Activated T-cell treated with anti-CD3 and anti-CD28 coated beads, Interleukin-2, amount 50 U/mL, for 72 hours (primary cell): ENCODE measurements at regions not wholly inside any gene's neighbourhood (a gene's known extent, or its start where the extent isn't known, plus 50 kb on each side); places are given as distances from the start of the nearest gene placed in this dataset.

Experiments used
- ATAC-seq, 2 donors: fragments of 150-1000 bp; cut with Tn5 transposase; replicated peaks in 1 of 2; 2 replicates each; pipeline ENCODE4 v1.10.0; 2021; ENCODE audit warnings: moderate library complexity in 2 of 2, mild to moderate bottlenecking in 1 of 2
- DNase-seq, 2 donors: peaks; one replicate each; pipeline ENCODE4 v3.0.0; 2021 to 2022; ENCODE audit warnings: mixed read lengths in 1 of 2
- H3K27ac Mint-ChIP-seq: one replicate; pipeline ENCODE4 v1.8.0; 2022; ENCODE audit warnings: mild to moderate bottlenecking, moderate library complexity, mixed read lengths
- H3K27me3 Mint-ChIP-seq: one replicate; pipeline ENCODE4 v1.8.0; 2022; ENCODE audit warnings: low read depth, mixed read lengths
- H3K36me3 Mint-ChIP-seq, 2 donors: one replicate each; pipeline ENCODE4 v1.8.0; 2022; ENCODE audit warnings: mixed read lengths in 2 of 2, mild to moderate bottlenecking in 1 of 2; ENCODE audit not compliant: insufficient read depth in 2 of 2
- H3K4me1 Mint-ChIP-seq: one replicate; pipeline ENCODE4 v1.8.0; 2022; ENCODE audit warnings: low read depth, mixed read lengths
- H3K4me3 Mint-ChIP-seq, 2 donors: one replicate each; pipeline ENCODE4 v1.8.0; 2022; ENCODE audit warnings: mild to moderate bottlenecking in 2 of 2, mixed read lengths in 2 of 2, moderate library complexity in 2 of 2
- H3K9me3 Mint-ChIP-seq, 2 donors: one replicate each; pipeline ENCODE4 v1.8.0; 2022; ENCODE audit warnings: mixed read lengths in 2 of 2

DNA sequence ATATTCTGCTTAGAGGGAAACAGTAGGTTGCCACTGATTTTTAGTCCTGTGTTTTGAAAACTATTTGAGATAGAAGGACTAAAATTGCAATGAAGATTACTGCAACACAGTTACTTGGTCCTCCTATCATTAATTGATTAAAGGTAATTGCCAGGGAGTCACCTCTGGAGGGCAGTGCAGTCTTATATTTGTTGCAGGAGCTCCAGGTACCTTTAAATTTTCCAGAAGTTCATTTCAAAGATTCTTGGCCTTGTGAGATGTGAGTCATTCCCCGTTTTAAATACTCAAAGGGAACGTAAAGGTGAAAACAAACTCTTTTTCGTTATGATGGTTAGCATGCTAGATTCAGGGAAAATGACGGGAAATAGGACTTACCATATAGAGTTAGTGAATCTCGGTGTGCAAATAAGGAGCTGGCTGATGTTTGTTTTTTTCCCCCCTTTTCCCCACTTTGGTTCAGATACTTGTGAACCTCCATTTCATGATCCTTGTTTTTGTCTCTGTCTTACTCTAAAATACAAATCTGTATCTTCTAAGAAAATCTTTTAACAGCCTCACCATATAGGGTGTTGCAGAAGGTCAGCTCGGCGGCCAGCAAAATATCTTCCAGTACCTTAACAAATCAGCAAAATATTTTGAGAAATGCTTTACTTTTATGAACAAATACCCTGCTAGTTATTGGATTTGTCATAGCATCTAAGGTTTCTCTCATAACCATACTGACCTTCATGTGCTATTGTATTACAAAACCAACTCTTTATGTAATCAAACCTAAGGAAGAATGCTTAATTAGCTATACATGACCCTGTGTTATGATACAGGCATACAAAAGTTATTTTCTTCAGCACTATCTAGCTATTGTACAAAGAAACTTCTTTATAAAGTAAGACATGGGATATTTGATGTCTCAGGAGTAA, 143.0 kb upstream of the HDAC9 start:
- ATAC-seq = peak in 1 of 2 donors; percentile 32
- H3K27me3 Mint-ChIP-seq = no peaks in the 10 kb centered on the region

DNA sequence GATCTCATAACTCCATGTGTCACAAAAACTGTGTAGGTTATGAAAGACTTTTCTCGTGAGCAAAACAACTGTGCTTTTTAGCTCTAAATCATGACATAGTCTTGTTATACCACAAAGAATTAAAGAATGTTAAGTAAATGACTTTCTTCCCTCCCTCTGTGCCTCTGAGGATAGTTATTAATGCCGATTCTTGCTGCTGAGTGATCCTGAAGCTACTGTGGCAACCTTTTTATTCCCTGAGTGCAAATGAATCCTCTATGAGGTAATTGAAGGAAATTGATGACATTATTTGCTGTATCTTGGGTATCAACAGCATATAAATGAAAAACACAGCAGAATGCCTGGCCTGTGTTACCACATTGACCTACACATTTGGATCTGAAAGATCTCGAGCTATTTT, 142.2 kb upstream of the HDAC9 start:
- Mint-ChIP-seq H3K27ac (no peak overlapping the region), H3K36me3 (no peaks in the 10 kb centered on the region), H3K27me3 (no peaks in the 10 kb centered on the region), H3K9me3 (no peaks in the 10 kb centered on the region), H3K4me1 (no peaks in the 10 kb centered on the region), H3K4me3 (no peak overlapping the region)
- no peak for DNase-seq
- ATAC-seq = no peak

More for the DNA sequence above, 143.0 kb upstream of the HDAC9 start:
- DNase-seq = peak; percentile 16 to 19
- no peaks in the 10 kb centered on the region for H3K9me3 Mint-ChIP-seq
- no peak overlapping the region for H3K27ac Mint-ChIP-seq
- no peaks in the 10 kb centered on the region for H3K36me3 Mint-ChIP-seq
- no peak overlapping the region for H3K4me3 Mint-ChIP-seq
- no peaks in the 10 kb centered on the region for H3K4me1 Mint-ChIP-seq

DNA sequence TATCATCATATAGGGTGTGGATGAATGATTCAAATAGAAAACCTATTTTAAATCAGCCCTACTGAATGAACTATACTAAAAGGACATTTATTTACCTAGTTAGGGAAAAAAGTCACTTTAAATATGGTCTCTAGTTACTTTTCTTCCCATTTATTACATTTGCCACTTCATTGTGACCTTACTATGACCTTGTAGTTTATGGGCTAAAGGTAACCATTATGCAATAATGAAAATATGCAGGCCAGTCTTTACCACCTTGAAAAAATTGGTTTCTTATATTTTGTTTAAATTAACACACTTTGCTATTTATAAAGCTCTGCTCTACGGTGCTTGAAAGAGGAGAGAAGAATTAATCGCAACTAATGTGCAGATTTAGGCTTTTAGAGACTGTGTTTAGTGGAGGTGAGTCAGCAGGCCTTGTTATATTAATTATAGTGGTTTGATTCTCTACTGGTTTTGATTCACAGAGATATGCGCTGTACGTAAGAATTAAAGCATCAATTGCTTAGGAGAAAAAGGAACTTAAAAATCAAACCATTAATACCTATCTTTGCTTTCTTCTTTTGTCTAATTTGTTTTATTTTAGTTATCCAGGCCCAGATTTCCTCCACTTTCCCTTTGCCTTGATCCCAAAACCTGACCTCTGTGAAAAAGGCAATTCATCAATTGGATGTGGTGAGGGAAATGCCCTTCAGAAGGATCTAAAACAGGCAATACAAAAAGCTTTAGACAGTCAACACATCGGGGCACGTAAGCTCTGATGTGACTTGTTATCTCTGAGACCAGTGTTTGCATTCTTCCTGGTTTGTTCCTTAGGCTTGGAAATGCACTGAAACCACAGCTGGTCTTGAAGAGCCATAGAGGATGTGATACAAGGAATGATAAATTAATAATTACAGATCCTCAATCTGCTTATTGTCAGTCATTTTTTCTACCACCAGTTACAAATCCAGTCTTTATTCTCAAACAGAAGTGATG, 141.2 kb upstream of the HDAC9 start:
- ATAC-seq = no peak
- no peaks in the 10 kb centered on the region for H3K36me3 Mint-ChIP-seq
- no peak overlapping the region for H3K4me3 Mint-ChIP-seq
- H3K27me3 Mint-ChIP-seq = no peaks in the 10 kb centered on the region
- H3K27ac Mint-ChIP-seq = no peak overlapping the region
- no peak for DNase-seq
- no peaks in the 10 kb centered on the region for H3K9me3 Mint-ChIP-seq
- H3K4me1 Mint-ChIP-seq = no peaks in the 10 kb centered on the region

DNA sequence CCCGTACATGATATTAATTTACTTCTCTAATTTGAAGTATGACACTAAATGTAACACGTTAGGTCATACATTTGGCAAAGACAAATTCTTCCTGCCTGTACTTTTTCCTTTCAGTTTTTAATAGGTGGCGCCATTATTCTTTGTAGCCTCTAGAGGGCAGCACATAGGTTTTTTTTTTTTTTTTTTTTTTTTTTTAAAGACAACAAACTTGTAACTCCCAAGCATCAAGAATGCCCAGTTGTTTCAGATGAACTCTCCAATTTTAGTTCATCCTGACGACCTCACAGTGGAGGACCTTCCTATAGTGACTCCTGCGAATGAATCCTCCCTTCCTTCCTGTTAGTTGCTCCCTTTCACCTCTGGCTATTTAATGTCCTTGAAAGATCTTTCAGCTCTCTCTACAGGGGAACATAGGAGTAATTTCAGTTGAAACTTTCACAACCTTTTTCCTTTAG, 139.3 kb upstream of the HDAC9 start:
- ATAC-seq (no peak), DNase-seq (no peak)
- Mint-ChIP-seq H3K9me3 (no peaks in the 10 kb centered on the region), H3K27me3 (no peaks in the 10 kb centered on the region), H3K4me3 (peak overlapping the region in 1 of 2 donors; percentile 75), H3K4me1 (no peaks in the 10 kb centered on the region), H3K36me3 (no peaks in the 10 kb centered on the region), H3K27ac (no peak overlapping the region)

DNA sequence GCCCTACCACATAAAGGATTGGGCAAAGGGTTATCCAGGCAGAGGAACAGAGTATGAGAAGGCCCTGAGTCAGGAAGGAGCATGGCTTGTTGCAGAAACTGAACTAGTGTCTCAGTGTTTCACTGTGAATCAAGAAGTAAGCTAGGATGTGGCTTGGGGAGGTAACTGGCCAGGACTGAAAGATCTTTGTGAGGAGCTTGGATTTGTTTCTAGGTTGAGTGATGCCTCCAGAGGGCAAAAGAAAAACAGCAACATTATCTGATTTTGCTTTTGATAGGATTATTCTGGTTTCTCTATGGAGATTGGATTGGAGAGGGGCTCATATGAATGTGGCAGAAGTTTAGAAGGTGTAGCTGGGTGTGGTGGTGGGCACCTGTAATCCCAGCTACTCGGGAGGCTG, 137.9 kb upstream of the HDAC9 start:
- H3K27me3 Mint-ChIP-seq = no peaks in the 10 kb centered on the region
- H3K4me1 Mint-ChIP-seq = no peaks in the 10 kb centered on the region
- H3K4me3 Mint-ChIP-seq = no peak overlapping the region
- ATAC-seq = peak; percentile 29 to 42
- H3K27ac Mint-ChIP-seq = no peak overlapping the region
- DNase-seq = no peak
- no peaks in the 10 kb centered on the region for H3K9me3 Mint-ChIP-seq
- H3K36me3 Mint-ChIP-seq = no peaks in the 10 kb centered on the region

DNA sequence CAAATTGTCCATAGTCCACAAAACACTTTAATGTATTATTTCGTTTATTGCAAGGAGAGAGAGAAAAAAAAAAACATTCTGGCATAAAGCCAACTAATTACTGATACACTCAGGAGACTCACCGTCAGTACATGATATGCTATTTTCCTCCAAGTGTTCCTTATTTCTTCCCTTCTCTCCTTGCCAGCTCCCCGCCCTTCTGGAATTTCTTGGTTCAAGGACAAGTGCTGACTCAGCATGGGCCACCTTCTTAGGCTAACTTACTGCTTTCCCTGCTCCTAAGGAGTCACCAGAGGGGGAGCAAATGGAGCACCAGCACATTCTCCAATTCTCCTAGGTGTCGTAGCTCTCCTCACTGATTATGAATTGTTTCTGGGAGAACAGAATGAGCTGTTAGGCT, 133.8 kb upstream of the HDAC9 start:
- no peak overlapping the region for H3K27ac Mint-ChIP-seq
- H3K4me1 Mint-ChIP-seq = no peaks in the 10 kb centered on the region
- no peak overlapping the region for H3K4me3 Mint-ChIP-seq
- H3K36me3 Mint-ChIP-seq = no peaks in the 10 kb centered on the region
- DNase-seq = no peak
- H3K9me3 Mint-ChIP-seq = no peaks in the 10 kb centered on the region
- no peak for ATAC-seq
- H3K27me3 Mint-ChIP-seq = no peaks in the 10 kb centered on the region

DNA sequence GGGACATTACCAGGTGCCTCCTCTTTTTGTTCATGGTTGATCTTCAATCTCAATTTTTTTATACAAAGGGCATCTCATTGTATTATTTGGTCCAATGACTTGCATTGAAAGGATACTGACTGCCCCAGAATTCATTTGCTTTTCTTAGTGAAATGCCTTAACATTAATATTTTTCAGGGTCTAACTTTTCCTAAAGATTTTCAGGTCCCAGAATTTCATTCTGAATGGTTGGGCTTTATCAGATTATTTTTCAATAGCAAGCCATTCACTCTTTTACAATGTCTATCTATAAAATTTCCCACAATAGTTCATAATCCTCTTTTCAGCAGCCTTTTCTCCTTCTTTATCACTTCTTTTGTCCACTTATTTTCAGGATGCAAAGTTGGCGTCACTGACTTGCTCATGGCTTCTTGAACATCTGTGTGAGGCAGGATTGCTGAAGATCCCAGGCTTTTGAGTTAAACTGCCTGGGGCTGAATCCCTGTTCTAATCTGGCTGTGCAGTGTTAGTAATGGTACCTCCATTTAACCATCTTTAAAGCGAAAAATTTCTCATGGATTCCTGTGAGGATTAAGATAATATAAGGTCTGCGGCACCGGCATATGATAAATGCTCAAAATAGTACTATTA, 131.7 kb upstream of the HDAC9 start:
- no peak overlapping the region for H3K27ac Mint-ChIP-seq
- ATAC-seq (no peak), DNase-seq (no peak)
- no peak overlapping the region for H3K4me3 Mint-ChIP-seq
- no peaks in the 10 kb centered on the region for H3K36me3 Mint-ChIP-seq
- H3K9me3 Mint-ChIP-seq = no peaks in the 10 kb centered on the region
- no peaks in the 10 kb centered on the region for H3K4me1 Mint-ChIP-seq
- no peaks in the 10 kb centered on the region for H3K27me3 Mint-ChIP-seq

DNA sequence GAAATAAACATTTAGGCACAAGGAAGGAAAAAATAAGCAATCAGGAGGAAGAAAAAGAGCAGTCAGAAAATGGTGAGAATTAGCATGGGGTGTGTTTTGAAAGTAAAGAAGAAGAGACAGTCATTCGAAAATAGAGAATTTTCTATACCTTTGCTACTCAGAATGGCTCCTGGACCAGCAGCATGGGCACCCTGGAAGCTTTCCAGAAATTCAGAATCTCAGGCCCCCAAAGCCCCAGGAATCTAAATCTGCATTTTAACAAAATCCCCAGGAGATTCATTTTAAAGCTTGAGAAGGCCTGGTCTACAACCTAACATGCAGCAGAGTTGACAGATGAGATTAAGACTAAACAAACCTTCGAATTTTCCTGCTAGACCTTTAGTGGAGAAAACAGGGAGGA, 131.2 kb upstream of the HDAC9 start:
- no peaks in the 10 kb centered on the region for H3K9me3 Mint-ChIP-seq
- H3K4me3 Mint-ChIP-seq = no peak overlapping the region
- no peak for ATAC-seq
- no peaks in the 10 kb centered on the region for H3K4me1 Mint-ChIP-seq
- H3K36me3 Mint-ChIP-seq = no peaks in the 10 kb centered on the region
- no peaks in the 10 kb centered on the region for H3K27me3 Mint-ChIP-seq
- no peak overlapping the region for H3K27ac Mint-ChIP-seq
- DNase-seq = no peak

DNA sequence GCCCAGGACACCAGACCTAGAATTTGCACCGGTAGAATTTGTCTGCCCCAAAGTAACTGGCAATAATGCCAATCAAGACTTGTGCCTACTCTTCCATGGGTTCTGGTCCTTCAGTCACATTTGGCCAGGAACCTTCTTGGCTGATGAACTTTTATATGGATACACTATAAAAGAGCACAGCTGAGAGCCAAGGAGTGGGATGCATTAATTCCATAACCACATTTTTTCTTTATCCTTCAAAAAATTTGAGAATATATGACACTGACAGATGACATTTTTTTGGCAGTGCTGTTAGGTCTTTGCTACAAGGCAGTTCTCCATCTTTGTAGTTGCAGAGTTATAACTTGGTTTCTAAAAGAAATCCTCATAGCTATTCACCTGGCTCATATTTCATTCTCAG, 129.2 kb upstream of the HDAC9 start:
- no peak for ATAC-seq
- no peak overlapping the region for H3K27ac Mint-ChIP-seq
- no peaks in the 10 kb centered on the region for H3K9me3 Mint-ChIP-seq
- no peaks in the 10 kb centered on the region for H3K27me3 Mint-ChIP-seq
- no peak overlapping the region for H3K4me3 Mint-ChIP-seq
- H3K36me3 Mint-ChIP-seq = no peaks in the 10 kb centered on the region
- DNase-seq = no peak
- H3K4me1 Mint-ChIP-seq = no peaks in the 10 kb centered on the region

DNA sequence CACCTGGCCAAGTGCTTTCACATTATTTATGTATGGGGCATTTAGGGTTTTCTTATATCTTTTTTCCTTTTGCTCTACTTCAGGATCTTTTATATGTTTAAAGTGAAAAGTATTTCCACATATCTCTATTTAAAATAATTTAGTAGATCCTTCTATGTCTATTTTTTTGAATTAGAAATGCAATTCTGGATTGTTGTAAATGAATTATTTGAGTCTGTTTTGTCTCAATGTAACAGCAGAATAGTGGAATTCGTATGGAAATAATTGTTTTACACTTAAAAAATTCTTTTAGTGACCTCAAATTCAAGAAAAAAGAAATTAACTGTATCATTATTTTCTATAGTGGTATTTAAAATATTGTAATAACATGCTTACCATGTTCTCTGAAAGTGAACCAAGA, 126.5 kb upstream of the HDAC9 start:
- ATAC-seq (no peak), DNase-seq (no peak)

DNA sequence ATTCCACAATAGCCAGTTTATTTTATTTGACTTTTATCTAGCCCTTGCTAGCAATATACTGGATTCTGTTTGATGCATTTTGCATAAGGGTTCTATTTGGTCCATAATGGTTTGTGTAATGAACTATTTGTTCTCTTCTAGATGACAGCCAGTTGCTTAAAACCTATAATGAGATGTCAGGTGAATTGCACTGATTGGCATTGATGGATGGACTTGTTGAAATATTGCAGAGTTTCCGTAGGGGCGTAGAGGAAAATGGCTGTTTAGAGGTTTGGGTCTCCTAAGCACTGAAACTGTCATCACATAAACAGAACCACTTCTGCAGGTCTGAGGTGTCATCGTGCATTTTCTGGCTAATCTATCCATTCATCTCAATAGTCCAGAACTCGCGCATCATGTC, 124.9 kb upstream of the HDAC9 start:
- no peaks in the 10 kb centered on the region for H3K36me3 Mint-ChIP-seq
- H3K4me1 Mint-ChIP-seq = no peaks in the 10 kb centered on the region
- H3K27me3 Mint-ChIP-seq = no peaks in the 10 kb centered on the region
- no peak for DNase-seq
- H3K9me3 Mint-ChIP-seq = peaks cover 0 to 1% of the 10 kb centered on the region in 2 donors
- ATAC-seq = no peak
- no peak overlapping the region for H3K27ac Mint-ChIP-seq
- H3K4me3 Mint-ChIP-seq = no peak overlapping the region

More for the DNA sequence above, 126.5 kb upstream of the HDAC9 start:
- no peaks in the 10 kb centered on the region for H3K36me3 Mint-ChIP-seq
- no peak overlapping the region for H3K27ac Mint-ChIP-seq
- peaks cover 0 to 1% of the 10 kb centered on the region in 2 donors for H3K9me3 Mint-ChIP-seq
- no peak overlapping the region for H3K4me3 Mint-ChIP-seq
- no peaks in the 10 kb centered on the region for H3K4me1 Mint-ChIP-seq
- H3K27me3 Mint-ChIP-seq = no peaks in the 10 kb centered on the region

DNA sequence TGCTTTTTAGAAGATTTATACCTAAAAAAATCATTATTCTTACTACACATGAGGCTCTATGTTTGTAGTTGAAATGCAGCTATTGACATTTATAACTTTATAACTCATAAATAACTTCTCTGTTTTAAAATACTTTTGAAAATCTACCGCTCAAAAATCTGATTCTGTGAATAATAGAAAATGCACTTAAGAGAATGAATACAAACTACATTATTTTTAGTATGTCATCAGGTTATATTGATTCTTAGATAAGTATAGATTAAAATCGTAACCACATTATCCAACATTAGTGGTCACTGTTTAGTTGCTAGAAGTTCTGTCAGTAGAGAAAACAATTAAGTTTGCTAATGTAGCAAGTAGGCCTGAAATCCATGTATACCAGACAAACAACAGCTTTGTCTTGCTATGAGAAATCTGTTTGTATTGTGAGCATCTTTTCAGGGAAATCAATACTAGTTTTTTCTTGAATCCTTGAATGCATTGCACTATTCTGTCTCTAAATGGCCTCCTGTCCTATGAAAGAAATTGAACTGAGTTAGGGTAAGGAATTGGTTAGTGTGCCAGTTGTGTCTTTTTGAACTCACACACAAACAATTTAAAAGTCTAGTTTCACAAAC, 116.5 kb upstream of the HDAC9 start:
- Mint-ChIP-seq H3K27me3 (no peaks in the 10 kb centered on the region), H3K36me3 (no peaks in the 10 kb centered on the region), H3K4me3 (no peak overlapping the region), H3K27ac (no peak overlapping the region), H3K4me1 (no peaks in the 10 kb centered on the region), H3K9me3 (no peaks in the 10 kb centered on the region)
- ATAC-seq = no peak
- DNase-seq = no peak
